22Rv1 (cell line): ENCODE measurements at regions not wholly inside any gene's neighbourhood (a gene's known extent, or its start where the extent isn't known, plus 50 kb on each side); places are given as distances from the start of the nearest gene placed in this dataset.

Experiments
- H3K27ac ChIP-seq: fragments of 450-650 bp; 2 replicates; pipeline ENCODE4 v1.5.1; 2017
- CTCF ChIP-seq: fragments of 450-650 bp; IDR thresholded peaks from 2 replicates; pipeline ENCODE4 v1.5.1; 2017; ENCODE audit warnings: mild to moderate bottlenecking
- ZFX ChIP-seq: fragments of 450-650 bp; IDR thresholded peaks from 2 replicates; pipeline ENCODE4 v1.6.1; 2017; ENCODE audit warnings: antibody characterized with exemption, borderline replicate concordance

GRCh38 chr6:119527231-119527578 is 177.6 kb upstream of the MAN1A1 start:
- TF ChIP-seq CTCF (no peak), ZFX (no peak)
- H3K27ac ChIP-seq: no peak overlapping the region

GRCh38 chr6:119526561-119527230 is 177.1 kb upstream of the MAN1A1 start:
- TF ChIP-seq CTCF (no peak), ZFX (no peak)
- no peak overlapping the region for H3K27ac ChIP-seq

- no peak overlapping the region for H3K27ac ChIP-seq
- TF ChIP-seq ZFX (no peak), CTCF (no peak)
Measured at GRCh38 chr6:119524410-119524809, 174.8 kb upstream of the MAN1A1 start.

GRCh38 chr6:119523556-119523955 is 174.0 kb upstream of the MAN1A1 start:
- H3K27ac ChIP-seq: no peak overlapping the region
- TF ChIP-seq ZFX (no peak), CTCF (no peak)

GRCh38 chr6:119521251-119521650 is 171.7 kb upstream of the MAN1A1 start:
- no peak overlapping the region for H3K27ac ChIP-seq
- TF ChIP-seq CTCF (no peak), ZFX (no peak)

GRCh38 chr6:119517428-119517827 is 167.9 kb upstream of the MAN1A1 start:
- no peak overlapping the region for H3K27ac ChIP-seq
- no peak for TF ChIP-seq ZFX
- no peak for TF ChIP-seq CTCF

GRCh38 chr6:119514345-119514744 is 164.8 kb upstream of the MAN1A1 start:
- H3K27ac ChIP-seq: no peak overlapping the region
- TF ChIP-seq CTCF: no peak
- TF ChIP-seq ZFX: no peak
